ENCODE measurements at regions not wholly inside any gene's neighbourhood (a gene's known extent, or its start where the extent isn't known, plus 50 kb on each side); places are given as distances from the start of the nearest gene placed in this dataset.
"Not testable (repeated sequence)": the region's sequence is repeated elsewhere in the genome, so short reads cannot be mapped to it uniquely, and the experiment has no call there.

- no peak for DNase-seq
These were observed 252.1 kb upstream of the CCNG1 start for GRCh38 chr5:163185315-163185714.

GRCh38 chr5:163189023-163189553 lies 248.3 kb upstream of the CCNG1 start:
- no peak for DNase-seq

GRCh38 chr5:163190283-163190682 lies 247.1 kb upstream of the CCNG1 start:
- no peak for DNase-seq

GRCh38 chr5:163190784-163191183 lies 246.6 kb upstream of the CCNG1 start:
- no peak for DNase-seq

GRCh38 chr5:163193886-163194285 lies 243.5 kb upstream of the CCNG1 start:
- no peak for DNase-seq

- no peak for DNase-seq
These were observed 231.8 kb upstream of the CCNG1 start for GRCh38 chr5:163205645-163206044.

GRCh38 chr5:163221581-163221980 lies 215.8 kb upstream of the CCNG1 start:
- DNase-seq = no peak

- DNase-seq = no peak
These were observed 214.4 kb upstream of the CCNG1 start for GRCh38 chr5:163222982-163223381.

- DNase-seq = no peak
These were observed 192.9 kb upstream of the CCNG1 start for GRCh38 chr5:163244445-163244987.

GRCh38 chr5:163245584-163245983 lies 191.8 kb upstream of the CCNG1 start:
- DNase-seq = no peak

GRCh38 chr5:163248333-163248732 lies 189.1 kb upstream of the CCNG1 start:
- no peak for DNase-seq

- DNase-seq = no peak
These were observed 188.5 kb upstream of the CCNG1 start for GRCh38 chr5:163248871-163249270.

- DNase-seq = no peak
These were observed 184.4 kb upstream of the CCNG1 start for GRCh38 chr5:163252950-163253349.

GRCh38 chr5:163259495-163259894 lies 177.9 kb upstream of the CCNG1 start:
- DNase-seq = no peak

GRCh38 chr5:163260471-163260870 lies 176.9 kb upstream of the CCNG1 start:
- no peak for DNase-seq

- DNase-seq = no peak
These were observed 176.4 kb upstream of the CCNG1 start for GRCh38 chr5:163260961-163261360.

- no peak for DNase-seq
These were observed 175.6 kb upstream of the CCNG1 start for GRCh38 chr5:163261647-163262269.

- DNase-seq = not testable (repeated sequence)
These were observed 171.1 kb upstream of the CCNG1 start for GRCh38 chr5:163266249-163266648.

GRCh38 chr5:163269624-163270023 lies 167.8 kb upstream of the CCNG1 start:
- DNase-seq = no peak

GRCh38 chr5:163276466-163276865 lies 160.9 kb upstream of the CCNG1 start:
- DNase-seq = no peak

GRCh38 chr5:163280897-163281296 lies 156.5 kb upstream of the CCNG1 start:
- DNase-seq = not testable (repeated sequence)

GRCh38 chr5:163281512-163281911 lies 155.9 kb upstream of the CCNG1 start:
- DNase-seq = no peak

- no peak for DNase-seq
These were observed 143.6 kb upstream of the CCNG1 start for GRCh38 chr5:163293836-163294235.

- DNase-seq = no peak
These were observed 133.7 kb upstream of the CCNG1 start for GRCh38 chr5:163303718-163304117.

GRCh38 chr5:163305655-163306054 lies 131.7 kb upstream of the CCNG1 start:
- no peak for DNase-seq

All from NCI-H1930 (cell line).